Thymus (tissue), 11 donors: ENCODE measurements at regions not wholly inside any gene's neighbourhood (a gene's known extent, or its start where the extent isn't known, plus 50 kb on each side); places are given as distances from the start of the nearest gene placed in this dataset.

Experiments
- DNase-seq, 9 donors: peaks; one replicate each; pipeline ENCODE4 v3.0.0-alpha.2; 2013; ENCODE audit warnings: low spot score in 9 of 9, low read depth in 6 of 9, missing footprints in 1 of 9
- H3K27ac ChIP-seq, 2 donors: one replicate each; pipeline ENCODE4 v1.5.1; 2013; ENCODE audit warnings: control low read depth in 1 of 2, low read depth in 1 of 2, low read length in 1 of 2, mild to moderate bottlenecking in 1 of 2, moderate library complexity in 1 of 2
- H3K27me3 ChIP-seq, 2 donors: one replicate each; pipeline ENCODE4 v1.5.1; 2013; ENCODE audit warnings: low read length in 1 of 2; ENCODE audit not compliant: control insufficient read depth in 2 of 2, insufficient read depth in 1 of 2
- H3K36me3 ChIP-seq, 2 donors: one replicate each; pipeline ENCODE4 v1.5.1; 2013; ENCODE audit warnings: low read length in 1 of 2, mild to moderate bottlenecking in 1 of 2, moderate library complexity in 1 of 2; ENCODE audit not compliant: control insufficient read depth in 2 of 2, insufficient read depth in 2 of 2
- H3K4me1 ChIP-seq, 2 donors: one replicate each; pipeline ENCODE4 v1.5.1; 2013; ENCODE audit warnings: low read length in 2 of 2; ENCODE audit not compliant: control insufficient read depth in 2 of 2, insufficient read depth in 2 of 2
- H3K4me3 ChIP-seq, 2 donors: one replicate each; pipeline ENCODE4 v1.5.1; 2013; ENCODE audit warnings: low read length in 2 of 2, control low read depth in 1 of 2, mild to moderate bottlenecking in 1 of 2
- H3K9me3 ChIP-seq, 2 donors: one replicate each; pipeline ENCODE4 v1.5.1; 2013; ENCODE audit warnings: low read length in 1 of 2, mild to moderate bottlenecking in 1 of 2; ENCODE audit not compliant: control insufficient read depth in 2 of 2, insufficient read depth in 1 of 2
- WGBS: extraction: QIAGEN DNeasy Blood & Tissue Kit; methylation state at CpG from one replicate; pipeline ENCODE4 v1.1.7; 2013; 5-methylcytosine and 5-hydroxymethylcytosine counted together
- donor health status: healthy.

GRCh38 chr1:59025201-59025600 is 241.4 kb upstream of the JUN start:
- no peaks in the 10 kb centered on the region for H3K36me3 ChIP-seq
- no peaks in the 10 kb centered on the region for H3K27me3 ChIP-seq
- H3K9me3 ChIP-seq = no peaks in the 10 kb centered on the region
- WGBS = 97% methylated on average over 2 of the region's 2 CpGs
- no peak for DNase-seq
- no peak overlapping the region for H3K4me3 ChIP-seq
- peaks cover 5 to 40% of the 10 kb centered on the region in 2 donors for H3K4me1 ChIP-seq
- H3K27ac ChIP-seq = no peak overlapping the region

- DNase-seq = no peak
- H3K27ac ChIP-seq = no peak overlapping the region
- whole genome bisulfite sequencing = 91% methylated on average over 4 of the region's 4 CpGs
Measured at GRCh38 chr1:59025898-59026426, 242.1 kb upstream of the JUN start.

GRCh38 chr1:59026472-59026948 is 242.7 kb upstream of the JUN start:
- H3K27me3 ChIP-seq = no peaks in the 10 kb centered on the region
- H3K36me3 ChIP-seq = no peaks in the 10 kb centered on the region
- 96% methylated on average over 6 of the region's 6 CpGs for WGBS
- peaks cover 0 to 31% of the 10 kb centered on the region in 2 donors for H3K4me1 ChIP-seq
- no peak overlapping the region for H3K27ac ChIP-seq
- H3K9me3 ChIP-seq = no peaks in the 10 kb centered on the region
- no peak overlapping the region for H3K4me3 ChIP-seq
- DNase-seq = no peak

More at GRCh38 chr1:59025898-59026426, 242.1 kb upstream of the JUN start:
- H3K27me3 ChIP-seq = no peaks in the 10 kb centered on the region
- H3K4me3 ChIP-seq = no peak overlapping the region
- no peaks in the 10 kb centered on the region for H3K9me3 ChIP-seq
- H3K36me3 ChIP-seq = no peaks in the 10 kb centered on the region
- H3K4me1 ChIP-seq = peaks cover 0 to 32% of the 10 kb centered on the region in 2 donors

DNA sequence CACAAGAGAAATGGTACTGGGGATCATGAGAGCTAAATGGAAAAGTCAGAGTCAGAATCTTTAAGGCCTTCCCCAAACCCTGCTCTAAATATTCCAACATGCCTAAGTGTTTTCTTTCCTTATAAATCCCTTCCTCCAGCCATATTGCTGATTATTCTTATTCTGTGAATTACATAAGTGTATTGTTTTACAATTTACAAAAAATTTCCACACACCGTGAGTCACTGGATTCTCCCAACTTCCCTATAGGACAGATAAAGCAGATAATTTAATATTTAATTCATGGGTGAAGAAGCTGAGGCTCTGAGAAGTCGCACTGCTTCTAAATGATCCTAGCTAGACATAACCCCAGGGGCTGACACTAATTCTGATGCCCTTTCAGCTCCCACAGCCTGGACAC is 243.3 kb upstream of the JUN start:
- 97% methylated on average over 2 of the region's 2 CpGs for WGBS
- no peaks in the 10 kb centered on the region for H3K36me3 ChIP-seq

DNA sequence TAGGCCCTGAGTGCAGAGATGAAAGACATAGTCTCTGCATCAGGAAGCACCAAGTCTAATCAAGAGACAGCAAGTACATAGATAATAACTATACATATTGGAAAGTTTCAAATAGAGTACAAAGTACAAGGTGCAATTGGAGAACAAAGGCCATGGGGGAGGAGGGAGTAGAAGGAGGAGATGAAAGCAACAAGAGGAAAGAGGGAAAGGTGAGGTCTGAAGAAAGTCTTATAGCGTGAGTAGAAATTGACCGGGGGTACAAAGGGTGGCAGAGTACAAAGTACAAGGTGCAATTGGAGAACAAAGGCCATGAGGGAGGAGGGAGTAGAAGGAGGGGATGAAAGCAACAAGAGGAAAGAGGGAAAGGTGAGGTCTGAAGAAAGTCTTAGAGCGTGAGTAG is 244.2 kb upstream of the JUN start:
- WGBS = 88% methylated on average over 3 of the region's 3 CpGs
- Histone ChIP-seq H3K4me3 (no peak overlapping the region), H3K27me3 (no peaks in the 10 kb centered on the region), H3K9me3 (no peaks in the 10 kb centered on the region), H3K36me3 (no peaks in the 10 kb centered on the region), H3K27ac (no peak overlapping the region), H3K4me1 (peaks cover 0 to 31% of the 10 kb centered on the region in 2 donors)
- DNase-seq = no peak

More for the DNA sequence above, 243.3 kb upstream of the JUN start:
- Histone ChIP-seq H3K4me3 (no peak overlapping the region), H3K27ac (no peak overlapping the region), H3K4me1 (peaks cover 0 to 31% of the 10 kb centered on the region in 2 donors), H3K9me3 (no peaks in the 10 kb centered on the region), H3K27me3 (no peaks in the 10 kb centered on the region)
- no peak for DNase-seq

- Histone ChIP-seq H3K27ac (peak overlapping the region in 1 of 2 donors; percentile 61), H3K4me1 (peaks cover 0 to 31% of the 10 kb centered on the region in 2 donors), H3K27me3 (no peaks in the 10 kb centered on the region), H3K4me3 (no peak overlapping the region), H3K36me3 (no peaks in the 10 kb centered on the region), H3K9me3 (no peaks in the 10 kb centered on the region)
- DNase-seq = peak in 2 of 9 donors; percentile 36 to 70
- 80% methylated on average over 5 of the region's 5 CpGs for WGBS
Measured at GRCh38 chr1:59029411-59030167, 245.7 kb upstream of the JUN start.

- WGBS = 97% methylated on average over 2 of the region's 2 CpGs
- no peaks in the 10 kb centered on the region for H3K9me3 ChIP-seq
- no peaks in the 10 kb centered on the region for H3K27me3 ChIP-seq
- no peak for DNase-seq
- H3K36me3 ChIP-seq = no peaks in the 10 kb centered on the region
- peaks cover 0 to 22% of the 10 kb centered on the region in 2 donors for H3K4me1 ChIP-seq
- H3K27ac ChIP-seq = no peak overlapping the region
- no peak overlapping the region for H3K4me3 ChIP-seq
Measured at GRCh38 chr1:59032228-59032627, 248.4 kb upstream of the JUN start.

- Histone ChIP-seq H3K4me1 (peaks cover 0 to 11% of the 10 kb centered on the region in 2 donors), H3K4me3 (no peak overlapping the region), H3K9me3 (no peaks in the 10 kb centered on the region), H3K27ac (no peak overlapping the region), H3K36me3 (no peaks in the 10 kb centered on the region), H3K27me3 (no peaks in the 10 kb centered on the region)
- DNase-seq = no peak
- WGBS = 97% methylated on average over 4 of the region's 4 CpGs
Measured at GRCh38 chr1:59033761-59034160, 249.9 kb upstream of the JUN start.

DNA sequence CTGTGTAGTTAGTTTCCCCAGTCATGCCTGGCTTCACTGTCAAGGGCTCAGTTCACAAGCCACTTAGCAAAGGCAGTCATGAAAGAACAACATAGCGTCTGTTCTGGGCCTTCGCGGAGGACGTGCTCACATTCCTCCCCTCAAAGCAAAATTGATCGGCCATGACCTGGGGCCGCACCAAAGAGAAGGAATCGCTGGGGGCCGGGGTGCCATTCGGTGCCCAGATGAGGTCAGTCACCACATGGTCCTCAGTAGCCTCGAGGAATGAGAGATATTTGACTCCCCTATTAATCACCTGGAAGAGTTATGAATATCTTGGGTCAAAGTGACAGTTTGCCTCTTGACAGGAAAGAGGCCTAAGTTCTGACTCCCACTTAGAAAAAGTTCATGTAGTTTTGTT is 251.1 kb upstream of the JUN start:
- Histone ChIP-seq H3K4me3 (no peak overlapping the region), H3K9me3 (no peaks in the 10 kb centered on the region), H3K4me1 (peaks cover 0 to 3% of the 10 kb centered on the region in 2 donors), H3K27ac (no peak overlapping the region), H3K36me3 (no peaks in the 10 kb centered on the region), H3K27me3 (no peaks in the 10 kb centered on the region)
- DNase-seq = no peak
- WGBS = 91% methylated on average over 10 of the region's 10 CpGs
